K562 (cell line): ENCODE measurements at regions not wholly inside any gene's neighbourhood (a gene's known extent, or its start where the extent isn't known, plus 50 kb on each side); places are given as distances from the start of the nearest gene placed in this dataset.
A peak's percentile ranks its signal among the peaks of the same experiment; 100 is the strongest.

Experiments used
- ATAC-seq: fragments of 200-7000 bp; cut with Tn5 transposase; 3 replicates; pipeline ENCODE4 v1.9.1; 2020; ENCODE audit warnings: moderate library complexity
- BruUV-seq: library from RNA; stranded (reverse); fragments of 400-500 nt; replicated peaks from 2 replicates; lab custom pipeline; 2021; lab: Mats Ljungman, UMichigan
- CTCF ChIA-PET: fragments of 300-600 bp; formaldehyde crosslinking; extraction: SDS; loops from one replicate; lab custom pipeline; 2021; ENCODE audit warnings: low intra/inter-chr PET ratio; lab: Yijun Ruan, JAX
- POLR2A ChIA-PET: fragments of 300-600, 350-650 bp; sonication (Branson Sonifier 250); formaldehyde crosslinking; extraction: SDS; loops from one replicate; lab custom pipeline; 2021; ENCODE audit warnings: antibody characterized with exemption, inconsistent platforms; lab: Yijun Ruan, JAX
- DNase-seq, 4 experiments: peaks; one replicate each; pipeline versions ENCODE4 v3.0.0 to v3.0.0-alpha.2; 2011 to 2018; ENCODE audit warnings: low spot score in 3 of 4, mixed read lengths in 3 of 4; ENCODE audit errors: extremely low read depth in 1 of 4
- FAIRE-seq: peaks from 2 replicates; lab custom pipeline; 2011; peaks lifted over from hg19 to GRCh38; lab: Jason Lieb, UNC
- H2AFZ ChIP-seq: 2 replicates; pipeline ENCODE4 v1.6.0; 2011; ENCODE audit warnings: low read depth, low read length, control low read depth, inconsistent platforms
- H3K27ac ChIP-seq: fragments of 200-600 bp; 3 replicates; pipeline ENCODE4 v1.8.0; 2011; ENCODE audit warnings: low read depth, mild to moderate bottlenecking, control low read depth, inconsistent platforms, low read length, moderate library complexity, mixed read lengths; ENCODE audit errors: extremely low read depth
- H3K27me3 ChIP-seq, 2 experiments: fragments of 300-600 bp in 1 of 2; 2 replicates in 1 of 2; 3 replicates in 1 of 2; pipeline versions ENCODE4 v1.6.0 to v1.8.0; 2011; ENCODE audit warnings: inconsistent platforms in 2 of 2, low read length in 2 of 2, mild to moderate bottlenecking in 1 of 2, mixed read lengths in 1 of 2, moderate library complexity in 1 of 2; ENCODE audit not compliant: control insufficient read depth in 2 of 2, insufficient read depth in 2 of 2
- H3K36me3 ChIP-seq: fragments of 300-600 bp; 3 replicates; pipeline ENCODE4 v1.8.0; 2011; ENCODE audit warnings: mild to moderate bottlenecking, low read length, inconsistent platforms; ENCODE audit not compliant: control insufficient read depth, insufficient read depth
- H3K4me1 ChIP-seq, 2 experiments: fragments of 200-600 bp in 1 of 2; replicated peaks in 1 of 2; 2 replicates in 1 of 2; 3 replicates in 1 of 2; pipeline versions ENCODE4 v1.5.1 to v1.8.0; 2011; ENCODE audit warnings: inconsistent platforms in 2 of 2, low read length in 2 of 2, mild to moderate bottlenecking in 1 of 2, mixed read lengths in 1 of 2, moderate library complexity in 1 of 2; ENCODE audit not compliant: control insufficient read depth in 2 of 2, insufficient read depth in 2 of 2
- H3K4me2 ChIP-seq: 2 replicates; pipeline ENCODE4 v1.6.1; 2011; ENCODE audit warnings: low read length, control low read depth, inconsistent platforms, mixed read lengths; ENCODE audit not compliant: insufficient read depth
- H3K4me3 ChIP-seq: fragments of 200-600 bp; sonication (generic), shearing (Covaris generic); 2 replicates; pipeline ENCODE4 v1.5.1; 2016; ENCODE audit warnings: control low read depth, inconsistent platforms
- H3K79me2 ChIP-seq: fragments of 200-600 bp; 3 replicates; pipeline ENCODE4 v1.8.0; 2011; ENCODE audit warnings: low read length, inconsistent platforms; ENCODE audit not compliant: control insufficient read depth, insufficient read depth
- H3K9ac ChIP-seq, 2 experiments: 2 replicates each; pipeline versions ENCODE4 v1.6.0 to v1.6.1; 2011; ENCODE audit warnings: low read depth in 2 of 2, low read length in 2 of 2, control low read depth in 1 of 2, inconsistent platforms in 1 of 2, mild to moderate bottlenecking in 1 of 2, mixed read lengths in 1 of 2; ENCODE audit not compliant: insufficient read depth in 1 of 2
- H3K9me1 ChIP-seq: one replicate; pipeline ENCODE4 v1.6.0; 2011; ENCODE audit warnings: inconsistent platforms, mild to moderate bottlenecking, low read length, moderate library complexity; ENCODE audit not compliant: control insufficient read depth, insufficient read depth
- H3K9me3 ChIP-seq: replicated peaks from 2 replicates; pipeline ENCODE4 v1.5.1; 2011; ENCODE audit warnings: low read depth, low read length, inconsistent platforms; ENCODE audit not compliant: control insufficient read depth, insufficient read depth
- H4K20me1 ChIP-seq: replicated peaks from 2 replicates; pipeline ENCODE4 v1.6.1; 2011; ENCODE audit warnings: low read length, inconsistent platforms, mixed read lengths; ENCODE audit not compliant: control insufficient read depth, insufficient read depth
- ARHGAP35 ChIP-seq: fragments of 450-650 bp; IDR thresholded peaks from 2 replicates; pipeline ENCODE4 v1.6.1; 2018; ENCODE audit not compliant: partially characterized antibody
- CHAMP1 ChIP-seq: fragments of 450-650 bp; IDR thresholded peaks from 2 replicates; pipeline ENCODE4 v1.6.1; 2016; ENCODE audit warnings: mild to moderate bottlenecking
- DPF2 ChIP-seq: fragments of 450-650 bp; IDR thresholded peaks from 2 replicates; pipeline ENCODE4 v1.6.1; 2016
- GATA2 ChIP-seq: sonication (generic); formaldehyde crosslinking; IDR thresholded peaks from 2 replicates; pipeline ENCODE4 v1.4.0; 2020; ENCODE audit warnings: mild to moderate bottlenecking, missing genetic modification reagents
- HCFC1 ChIP-seq: IDR thresholded peaks from 2 replicates; pipeline ENCODE4 v1.6.1; 2012; ENCODE audit warnings: low read depth, low read length, improper control_type of control experiment
- HMGXB4 ChIP-seq: sonication (generic); formaldehyde crosslinking; IDR thresholded peaks from 2 replicates; pipeline ENCODE4 v1.8.1; 2023; ENCODE audit warnings: mild to moderate bottlenecking, missing genetic modification reagents
- KAT8 ChIP-seq: fragments of 450-650 bp; IDR thresholded peaks from 2 replicates; pipeline ENCODE4 v1.6.1; 2016; ENCODE audit warnings: low read depth, mild to moderate bottlenecking
- MNT ChIP-seq, 2 experiments: fragments of 450-650 bp; conservative IDR thresholded peaks; 2 replicates each; pipeline ENCODE4 v1.6.1; 2017; ENCODE audit warnings: mild to moderate bottlenecking in 2 of 2, moderate library complexity in 2 of 2
- RBM34 ChIP-seq: fragments of 200-400 bp; formaldehyde crosslinking; IDR thresholded peaks from 2 replicates; pipeline ENCODE4 v1.6.1; 2018; ENCODE audit warnings: low read length, borderline replicate concordance; ENCODE audit not compliant: insufficient read depth
- TCF3 ChIP-seq: sonication (generic); formaldehyde crosslinking; IDR thresholded peaks from 2 replicates; pipeline ENCODE4 v1.4.0; 2020; ENCODE audit warnings: mild to moderate bottlenecking, missing genetic modification reagents
- TEAD1 ChIP-seq, 2 experiments: fragments of 450-650 bp in 1 of 2; sonication (generic) in 1 of 2; formaldehyde crosslinking; IDR thresholded peaks; 2 replicates each; pipeline versions ENCODE4 v1.4.0 to v1.8.0; 2020 to 2022; ENCODE audit warnings: mild to moderate bottlenecking in 2 of 2, missing genetic modification reagents in 1 of 2
- VEZF1 ChIP-seq: fragments of 200-800 bp; sonication (Bioruptor generic); IDR thresholded peaks from 2 replicates; pipeline ENCODE4 v1.6.1; 2017; ENCODE audit warnings: missing genetic modification characterization, missing compliant biosample characterization
- ZFPM2 ChIP-seq: fragments of 250-450 bp; sonication (Bioruptor Pico); IDR thresholded peaks from 2 replicates; pipeline ENCODE4 v1.5.1; 2022; ENCODE audit warnings: mild to moderate bottlenecking
- ZKSCAN8 ChIP-seq: fragments of 200-800 bp; sonication (Bioruptor generic); IDR thresholded peaks from 2 replicates; pipeline ENCODE4 v1.6.1; 2016; ENCODE audit warnings: missing genetic modification characterization, missing compliant biosample characterization
- WGBS: fragments of 100-300 bp; shearing (Covaris generic); methylation state at CpG from one replicate; pipeline ENCODE4 v1.1.6; 2016; ENCODE audit warnings: low coverage, mixed read lengths; ENCODE audit not compliant: insufficient coverage; ENCODE audit errors: missing lambda C conversion rate; 5-methylcytosine and 5-hydroxymethylcytosine counted together
- in situ Hi-C: fragments of 300-500 bp; cut with MboI; formaldehyde crosslinking; loops from 4 replicates; pipeline ENCODE4 v1.15.0; 2018; ENCODE audit warnings: inconsistent platforms, mixed read lengths
- intact Hi-C: fragments of 100-400 bp; cut with micrococcal nuclease; formaldehyde crosslinking; loops from 2 replicates; pipeline ENCODE4 v1.14.2; 2022

GRCh38 chr16:85227946-85228862 is 115.9 kb upstream of the CIBAR2 start:
- Histone ChIP-seq H2AFZ (no peak overlapping the region), H3K9ac (peak overlapping the region in 1 of 2 experiments; percentile 85; a peak in 2 of 4 replicates), H3K9me3 (no peaks in the 10 kb centered on the region), H3K27ac (no peak overlapping the region), H3K36me3 (no peaks in the 10 kb centered on the region; the same call in 2 of the 3 replicates), H3K27me3 (no peaks in the 10 kb centered on the region), H3K9me1 (no peaks in the 10 kb centered on the region), H3K4me1 (peaks cover 10 to 35% of the 10 kb centered on the region in 2 experiments), H4K20me1 (peaks cover 43% of the 10 kb centered on the region), H3K4me3 (no peak overlapping the region), H3K79me2 (no peaks in the 10 kb centered on the region; the same call in 2 of the 3 replicates), H3K4me2 (no peak overlapping the region)
- FAIRE-seq, result peak; percentile 46
- intact Hi-C loops, result no loop called here
- peak; percentile 89 for ATAC-seq
- BruUV-seq, result no TSS peak
- WGBS, result 48% methylated on average over 23 of the region's 26 CpGs
- peak; percentile 52 to 67 (median 60) for DNase-seq
- ChIA-PET POLR2A (interaction anchor here (0.6 to 1.8 kb wide), 4 partner anchors 8 to 575 kb away, joined by 3 to 6 read pairs (median 4); no protein-coding TSS in a partner anchor), CTCF (no interaction called here)
- in situ Hi-C loops, result no loop called here
- no peak for TF ChIP-seq HCFC1
- TF ChIP-seq ZFPM2 (CRISPR knock-in tag), result no peak
- TF ChIP-seq KAT8, result no peak
- no peak for TF ChIP-seq HMGXB4 (CRISPR knock-in tag)
- no peak for TF ChIP-seq MNT (conservative IDR thresholded peaks at IDR 0.05)
- no peak for TF ChIP-seq GATA2 (CRISPR knock-in tag)
- TF ChIP-seq RBM34, result no peak
- no peak for TF ChIP-seq ARHGAP35
- TF ChIP-seq DPF2, result 0 out of 2 replicates have a peak, but pooled peaks have one; percentile 20
- TF ChIP-seq VEZF1 (CRISPR knock-in tag), result peak; percentile 42; the same call in 1 of the 2 replicates
- no peak for TF ChIP-seq TEAD1 (CRISPR knock-in tag; IDR thresholded peaks at IDR 0.05)
- no peak for TF ChIP-seq CHAMP1
- TF ChIP-seq ZKSCAN8 (CRISPR knock-in tag), result no peak
- no peak for TF ChIP-seq TCF3
